ENCODE measurements at regions not wholly inside any gene's neighbourhood (a gene's known extent, or its start where the extent isn't known, plus 50 kb on each side); places are given as distances from the start of the nearest gene placed in this dataset.

DNA sequence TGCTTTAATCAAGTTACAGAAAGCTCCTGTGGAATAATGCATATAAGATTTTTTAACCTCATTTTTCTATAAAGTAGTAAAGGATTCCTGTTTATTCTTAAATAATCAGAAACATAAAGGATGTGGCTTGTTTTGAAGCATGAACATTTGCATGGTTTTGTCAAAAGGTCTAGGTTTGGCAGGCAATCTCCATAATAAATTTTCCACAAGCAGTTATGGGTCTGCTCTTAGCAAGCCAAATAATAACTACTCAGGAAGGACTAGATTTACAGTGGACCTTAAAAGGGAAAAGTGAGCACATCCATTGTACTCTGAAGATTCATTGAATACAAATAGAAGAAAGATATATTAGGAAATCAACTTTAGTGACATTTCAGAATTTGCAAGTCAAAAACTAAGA is 407.3 kb upstream of the CBLB start:
- TF ChIP-seq, protein P1, sequence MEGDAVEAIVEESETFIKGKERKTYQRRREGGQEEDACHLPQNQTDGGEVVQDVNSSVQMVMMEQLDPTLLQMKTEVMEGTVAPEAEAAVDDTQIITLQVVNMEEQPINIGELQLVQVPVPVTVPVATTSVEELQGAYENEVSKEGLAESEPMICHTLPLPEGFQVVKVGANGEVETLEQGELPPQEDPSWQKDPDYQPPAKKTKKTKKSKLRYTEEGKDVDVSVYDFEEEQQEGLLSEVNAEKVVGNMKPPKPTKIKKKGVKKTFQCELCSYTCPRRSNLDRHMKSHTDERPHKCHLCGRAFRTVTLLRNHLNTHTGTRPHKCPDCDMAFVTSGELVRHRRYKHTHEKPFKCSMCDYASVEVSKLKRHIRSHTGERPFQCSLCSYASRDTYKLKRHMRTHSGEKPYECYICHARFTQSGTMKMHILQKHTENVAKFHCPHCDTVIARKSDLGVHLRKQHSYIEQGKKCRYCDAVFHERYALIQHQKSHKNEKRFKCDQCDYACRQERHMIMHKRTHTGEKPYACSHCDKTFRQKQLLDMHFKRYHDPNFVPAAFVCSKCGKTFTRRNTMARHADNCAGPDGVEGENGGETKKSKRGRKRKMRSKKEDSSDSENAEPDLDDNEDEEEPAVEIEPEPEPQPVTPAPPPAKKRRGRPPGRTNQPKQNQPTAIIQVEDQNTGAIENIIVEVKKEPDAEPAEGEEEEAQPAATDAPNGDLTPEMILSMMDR (conservative IDR thresholded peaks at IDR 0.05; ENCODE audit: low read length), result no peak
- no peak for TF ChIP-seq EZH2phosphoT487 (IDR thresholded peaks at IDR 0.05; ENCODE audit: borderline replicate concordance)
